DMS153 (cell line): ENCODE measurements at regions not wholly inside any gene's neighbourhood (a gene's known extent, or its start where the extent isn't known, plus 50 kb on each side); places are given as distances from the start of the nearest gene placed in this dataset.
"Not testable (repeated sequence)": the region's sequence is repeated elsewhere in the genome, so short reads cannot be mapped to it uniquely, and the experiment has no call there.

Experiments
- DNase-seq: peaks from one replicate; lab custom pipeline; 2025; lab: John Stamatoyannopoulos, UW

DNA sequence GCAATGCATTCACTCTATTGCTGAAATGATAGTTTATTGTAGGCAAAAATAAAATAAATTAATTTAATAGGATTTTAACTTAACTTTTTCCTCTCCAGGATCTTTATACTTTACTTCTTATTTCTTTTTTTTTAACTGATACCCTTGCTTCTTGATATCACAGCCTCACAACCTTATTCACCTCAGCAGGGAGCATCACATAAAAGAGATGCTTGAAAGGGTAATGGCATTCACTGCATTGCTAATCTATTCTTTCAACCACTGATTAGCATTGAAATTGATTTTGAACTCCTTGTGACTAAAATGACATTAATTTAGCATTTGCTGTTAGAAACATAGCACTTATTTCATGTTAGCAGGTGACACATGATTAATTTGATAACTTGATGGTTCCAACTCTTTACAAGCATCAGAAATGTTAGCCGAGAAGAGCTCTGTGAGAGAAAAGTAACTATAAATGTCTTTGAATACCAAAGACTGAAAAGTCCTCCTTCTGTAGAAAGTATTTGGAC is 689.5 kb upstream of the MGAT4C start:
- no peak for DNase-seq

- not testable (repeated sequence) for DNase-seq
These were observed 688.1 kb upstream of the MGAT4C start for GRCh38 chr12:86944197-86944819.

DNA sequence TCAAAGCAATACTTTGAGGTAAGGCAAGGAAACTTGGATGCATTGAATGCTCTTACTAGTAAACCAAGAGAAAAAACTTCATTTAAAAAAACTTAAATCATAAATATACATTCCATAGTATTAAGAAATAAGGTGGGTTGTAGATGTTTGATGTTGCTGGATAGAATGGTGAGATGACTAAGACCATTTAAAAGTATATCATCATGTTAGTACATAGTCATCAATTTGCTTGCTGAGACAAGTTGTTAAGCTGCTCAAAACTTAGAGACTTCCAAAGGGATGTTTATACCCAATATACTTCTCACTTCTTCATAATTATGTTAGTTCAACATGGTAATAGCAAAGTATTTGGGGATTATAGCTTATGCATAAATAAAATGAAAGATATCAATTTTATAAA is 675.5 kb upstream of the MGAT4C start:
- no peak for DNase-seq

GRCh38 chr12:86929962-86930361 is 673.8 kb upstream of the MGAT4C start:
- no peak for DNase-seq

GRCh38 chr12:86917121-86917520 is 660.9 kb upstream of the MGAT4C start:
- no peak for DNase-seq

DNA sequence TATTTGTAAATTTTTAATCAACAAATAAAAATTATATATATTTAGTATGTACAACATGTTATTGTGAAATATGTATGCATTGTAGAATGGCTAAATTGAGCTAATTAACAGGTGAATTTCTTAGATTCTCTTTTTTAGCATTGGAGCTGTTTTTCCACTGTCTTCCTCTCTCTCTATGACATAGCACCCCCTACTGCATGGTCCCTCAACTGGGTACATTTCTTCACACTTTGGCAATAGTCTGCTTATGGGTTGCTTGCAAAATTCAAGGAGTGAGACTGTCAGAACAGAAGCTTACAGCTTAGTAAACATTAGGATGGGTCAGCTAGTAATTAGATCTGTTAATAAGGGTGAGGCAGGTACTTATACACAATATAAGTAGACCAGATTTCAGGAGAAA is 658.5 kb upstream of the MGAT4C start:
- no peak for DNase-seq

- no peak for DNase-seq
These were observed 655.8 kb upstream of the MGAT4C start for GRCh38 chr12:86911973-86912372.

DNA sequence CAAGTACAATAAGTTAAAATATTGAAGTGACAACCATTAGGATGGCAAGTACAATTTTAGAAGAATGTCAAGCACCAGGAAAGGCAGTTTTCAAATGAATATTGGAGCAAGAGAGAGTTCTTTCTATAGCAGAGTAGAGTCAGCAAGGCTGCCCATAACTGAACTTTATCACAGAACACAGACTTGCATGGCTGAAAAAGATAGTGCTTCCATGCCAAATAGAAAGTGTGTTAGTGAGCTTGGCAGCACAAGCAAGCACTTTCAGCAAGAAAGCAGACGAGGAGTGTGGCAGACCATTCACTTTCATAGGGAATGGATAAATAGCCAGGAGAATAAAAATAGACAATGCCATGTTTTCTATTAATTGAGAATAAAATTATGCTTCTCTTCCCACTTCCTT is 647.0 kb upstream of the MGAT4C start:
- DNase-seq = no peak

DNA sequence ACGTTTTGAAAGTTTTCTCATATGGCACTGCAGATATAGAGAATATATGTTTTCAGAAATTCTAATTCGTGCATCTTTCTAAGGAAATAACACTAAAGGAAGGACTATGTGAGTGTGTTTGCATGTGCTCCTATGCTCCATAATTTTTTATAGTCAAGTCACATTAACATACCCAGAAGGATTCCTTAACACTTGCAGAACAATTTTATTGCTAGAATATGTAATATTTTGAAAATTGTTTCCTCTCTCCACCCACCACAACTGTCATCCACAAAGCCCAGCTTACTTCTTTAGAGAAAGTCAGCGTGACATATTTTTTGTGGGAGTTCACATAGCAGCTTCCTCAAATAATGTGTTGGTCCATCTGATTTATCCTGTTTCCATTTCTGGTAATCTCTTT is 604.6 kb upstream of the MGAT4C start:
- no peak for DNase-seq

DNA sequence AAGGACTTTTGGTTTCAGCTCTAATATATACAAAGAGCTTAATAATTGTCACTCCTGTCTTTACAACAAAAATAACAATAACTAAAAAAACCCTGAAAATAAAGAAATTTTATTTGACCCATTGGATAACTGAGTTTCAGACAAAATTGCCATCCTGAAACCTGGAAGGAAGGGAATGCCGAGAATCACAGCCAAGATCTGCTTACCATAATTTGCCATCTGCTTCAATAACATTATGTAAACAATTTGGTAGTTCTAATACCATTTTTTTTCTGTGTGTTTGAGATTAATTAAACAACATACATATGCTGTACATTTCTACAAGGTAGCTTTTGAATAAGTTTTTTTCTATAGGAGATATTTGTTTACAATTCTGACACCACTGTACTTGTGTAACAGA is 596.3 kb upstream of the MGAT4C start:
- DNase-seq = no peak

DNA sequence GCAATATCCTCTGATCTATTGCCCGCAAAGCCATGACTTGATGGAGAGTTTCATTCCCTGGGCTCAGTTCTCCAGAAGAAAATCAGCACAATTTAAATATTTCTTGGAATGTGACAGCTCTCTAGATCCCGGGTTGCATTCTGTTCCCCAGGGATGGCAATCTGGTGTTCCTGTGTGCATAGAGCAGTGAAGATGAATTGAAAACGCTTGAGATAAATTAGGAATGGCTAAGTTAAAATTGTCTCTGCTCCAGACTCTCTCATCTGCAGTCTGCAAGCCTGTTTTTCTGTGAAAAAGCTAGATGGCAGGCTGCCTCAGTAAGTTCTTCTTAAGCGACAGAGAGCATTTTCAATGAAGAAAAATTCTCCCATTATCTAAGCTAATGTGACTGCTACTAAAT is 582.5 kb upstream of the MGAT4C start:
- DNase-seq = no peak

GRCh38 chr12:86838260-86838659 is 582.1 kb upstream of the MGAT4C start:
- DNase-seq = no peak

- DNase-seq = peak; percentile 0
These were observed 581.1 kb upstream of the MGAT4C start for GRCh38 chr12:86837246-86837645.

GRCh38 chr12:86834217-86834616 is 578.0 kb upstream of the MGAT4C start:
- no peak for DNase-seq

GRCh38 chr12:86827409-86827808 is 571.2 kb upstream of the MGAT4C start:
- no peak for DNase-seq

GRCh38 chr12:86826051-86826450 is 569.9 kb upstream of the MGAT4C start:
- no peak for DNase-seq

DNA sequence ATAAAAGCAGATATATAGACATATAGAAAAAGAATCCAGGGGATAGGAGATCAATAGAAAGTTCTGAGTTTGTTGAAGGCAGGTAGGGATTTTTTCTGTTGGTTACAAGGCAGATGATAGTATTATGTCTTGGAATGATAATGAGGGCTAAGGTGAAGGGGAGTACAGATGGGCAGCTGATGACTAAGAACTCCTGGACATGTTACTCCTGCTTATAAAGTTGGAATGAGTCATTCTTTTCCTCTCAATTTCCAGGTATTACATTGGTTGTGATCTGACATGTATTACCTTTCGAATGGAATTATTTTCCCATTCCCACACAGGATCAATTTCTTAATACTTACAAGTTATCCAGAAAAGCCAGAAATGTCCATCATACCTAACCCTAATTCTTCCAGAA is 545.2 kb upstream of the MGAT4C start:
- no peak for DNase-seq

- DNase-seq = no peak
These were observed 543.4 kb upstream of the MGAT4C start for GRCh38 chr12:86799616-86800015.

DNA sequence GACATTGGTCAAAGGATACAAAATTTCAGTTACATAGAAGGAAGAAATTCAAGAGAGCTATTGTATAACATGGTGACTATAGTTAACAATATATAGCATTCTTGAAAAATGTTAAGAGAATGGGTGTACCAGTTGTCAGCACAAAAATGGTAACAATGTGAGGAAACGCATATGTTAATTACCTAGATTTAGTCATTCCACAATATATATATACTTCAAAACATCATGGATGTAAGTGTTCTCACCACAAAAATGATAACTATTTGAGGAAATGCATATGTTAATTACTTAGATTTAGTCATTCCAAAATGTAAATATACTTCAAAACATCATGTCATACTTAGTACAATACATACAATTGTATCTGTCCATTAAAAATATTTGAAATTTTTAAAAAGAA is 540.4 kb upstream of the MGAT4C start:
- DNase-seq = no peak

GRCh38 chr12:86788661-86789060 is 532.5 kb upstream of the MGAT4C start:
- no peak for DNase-seq

DNA sequence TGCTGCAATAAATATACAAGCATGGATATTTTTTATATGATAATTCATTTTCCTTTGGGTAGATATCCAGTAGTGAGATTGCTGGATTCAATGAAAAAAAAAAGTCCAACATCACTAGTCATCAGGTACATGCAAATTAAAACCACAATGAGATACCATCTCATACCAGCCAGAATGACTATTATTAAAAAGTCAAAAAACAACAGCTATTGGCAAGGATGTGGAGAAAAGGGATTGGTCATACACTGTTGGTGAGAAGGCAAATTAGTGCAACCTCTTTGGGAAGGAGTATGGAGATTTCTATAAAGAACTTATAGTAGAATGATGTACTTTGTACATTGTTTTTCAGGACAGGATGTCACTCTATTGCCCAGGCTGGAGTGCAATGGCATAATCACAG is 531.2 kb upstream of the MGAT4C start:
- DNase-seq = no peak

DNA sequence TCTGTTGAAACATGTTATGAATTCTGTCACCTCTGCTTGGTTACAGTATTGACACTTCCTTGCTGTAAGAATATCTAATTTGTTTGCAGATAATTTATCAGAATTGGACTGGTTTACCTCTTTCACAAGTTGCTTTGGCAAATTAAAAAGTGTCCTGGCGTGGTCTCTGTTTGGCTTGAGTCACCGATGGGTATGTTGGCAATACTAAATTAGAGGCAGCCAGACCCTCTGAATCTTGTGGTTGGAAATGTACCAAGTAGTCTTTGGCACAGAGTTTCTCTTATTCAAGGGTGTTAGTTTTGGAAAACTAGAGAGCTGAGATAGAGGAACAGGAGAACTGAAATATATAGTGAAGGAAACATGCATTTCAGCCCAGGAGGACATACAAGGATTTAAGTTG is 521.1 kb upstream of the MGAT4C start:
- DNase-seq = no peak

DNA sequence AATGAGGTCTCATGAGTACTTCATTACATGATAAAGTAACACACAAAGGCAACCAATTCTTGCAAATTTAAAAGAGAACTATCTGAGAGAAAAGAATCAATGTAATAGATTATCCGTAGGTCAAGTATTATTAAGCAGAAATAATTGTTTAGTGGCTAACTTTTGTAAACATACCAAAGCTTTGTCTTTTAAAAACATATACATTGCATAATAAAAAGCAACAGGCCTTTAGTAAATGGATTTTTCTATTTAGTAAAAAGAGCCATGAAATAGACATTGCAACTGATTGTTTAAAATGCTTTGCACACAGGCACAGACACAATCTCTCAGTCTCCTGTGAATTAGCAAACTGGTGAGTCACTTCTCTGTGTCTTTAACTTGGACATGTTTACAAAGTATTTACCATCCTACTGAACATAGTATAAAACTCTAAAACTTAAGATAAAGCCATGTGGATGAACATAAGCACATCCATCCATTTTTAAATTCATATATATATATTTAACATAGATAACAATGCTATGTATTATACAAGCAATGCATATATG is 518.7 kb upstream of the MGAT4C start:
- DNase-seq = no peak

DNA sequence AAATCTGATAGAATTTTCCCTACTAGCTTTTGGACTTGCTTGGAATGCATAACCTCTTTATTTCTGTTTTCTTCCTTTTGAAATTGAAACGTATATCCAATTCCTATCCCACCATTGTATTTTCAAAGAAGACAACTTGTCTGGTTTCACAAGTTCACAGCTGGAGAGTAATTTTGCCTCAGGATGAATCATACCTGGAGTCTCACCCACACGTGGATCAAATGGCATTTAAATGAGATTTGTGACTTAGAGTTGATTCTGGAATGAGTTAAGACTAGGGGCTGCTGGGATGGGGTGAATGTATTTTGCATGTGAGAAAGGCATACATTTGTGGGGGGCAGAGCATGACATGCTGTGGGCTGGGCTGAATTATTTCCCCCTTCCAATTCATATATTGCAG is 516.5 kb upstream of the MGAT4C start:
- DNase-seq = no peak
